GM19324 (cell line): ENCODE measurements at regions not wholly inside any gene's neighbourhood (a gene's known extent, or its start where the extent isn't known, plus 50 kb on each side); places are given as distances from the start of the nearest gene placed in this dataset.

ENCODE experiments used
- ATAC-seq: cut with Tn5 transposase; IDR thresholded peaks from one replicate; pipeline ENCODE4 v1.9.1; 2021; ENCODE audit warnings: mild to moderate bottlenecking, moderate library complexity; ENCODE audit not compliant: unreplicated experiment, low FRiP score

- no peak for ATAC-seq
Measured at GRCh38 chr13:40179445-40180281, 486.8 kb downstream of the FOXO1 start.

- ATAC-seq: no peak
Measured at GRCh38 chr13:40180776-40181175, 485.7 kb downstream of the FOXO1 start.

- ATAC-seq: no peak
Measured at GRCh38 chr13:40181203-40181845, 485.1 kb downstream of the FOXO1 start.

GRCh38 chr13:40182591-40182990 is 483.9 kb downstream of the FOXO1 start:
- ATAC-seq: no peak

- no peak for ATAC-seq
Measured at GRCh38 chr13:40185414-40185813, 481.0 kb downstream of the FOXO1 start.

GRCh38 chr13:40186041-40186440 is 480.4 kb downstream of the FOXO1 start:
- no peak for ATAC-seq

GRCh38 chr13:40186626-40187323 is 479.7 kb downstream of the FOXO1 start:
- ATAC-seq: no peak

- no peak for ATAC-seq
Measured at GRCh38 chr13:40187324-40187795, 479.1 kb downstream of the FOXO1 start.

GRCh38 chr13:40187841-40188591 is 478.4 kb downstream of the FOXO1 start:
- ATAC-seq: no peak

GRCh38 chr13:40189426-40189825 is 477.0 kb downstream of the FOXO1 start:
- no peak for ATAC-seq

GRCh38 chr13:40189898-40190630 is 476.4 kb downstream of the FOXO1 start:
- no peak for ATAC-seq

- ATAC-seq: peak; percentile 62
Measured at GRCh38 chr13:40190641-40191100, 475.8 kb downstream of the FOXO1 start.

- no peak for ATAC-seq
Measured at GRCh38 chr13:40191186-40191980, 475.1 kb downstream of the FOXO1 start.

- ATAC-seq: no peak
Measured at GRCh38 chr13:40192452-40192851, 474.0 kb downstream of the FOXO1 start.

- no peak for ATAC-seq
Measured at GRCh38 chr13:40192858-40193257, 473.6 kb downstream of the FOXO1 start.

GRCh38 chr13:40193286-40194223 is 472.9 kb downstream of the FOXO1 start:
- ATAC-seq: no peak

- ATAC-seq: no peak
Measured at GRCh38 chr13:40194224-40194806, 472.1 kb downstream of the FOXO1 start.

GRCh38 chr13:40197049-40197448 is 469.4 kb downstream of the FOXO1 start:
- ATAC-seq: no peak
